ENCODE measurements at regions not wholly inside any gene's neighbourhood (a gene's known extent, or its start where the extent isn't known, plus 50 kb on each side); places are given as distances from the start of the nearest gene placed in this dataset.

- TF ChIP-seq ZNF207 (IDR thresholded peaks at IDR 0.05; ENCODE audit: borderline replicate concordance) (no peak), ZNF414 (CRISPR knock-in tag; IDR thresholded peaks at IDR 0.05) (no peak), ZNF816 (CRISPR knock-in tag; IDR thresholded peaks at IDR 0.05; ENCODE audit: borderline replicate concordance) (no peak), EHMT2 (IDR thresholded peaks at IDR 0.05; ENCODE audit: borderline replicate concordance, low read depth, low read length) (no peak), CBX5 (CRISPR knock-in tag; IDR thresholded peaks at IDR 0.05; ENCODE audit: borderline replicate concordance) (no peak), CTCF (CRISPR knock-in tag; IDR thresholded peaks at IDR 0.05) (no peak), ZNF547 (CRISPR knock-in tag; IDR thresholded peaks at IDR 0.05) (no peak), ZNF33B (CRISPR knock-in tag; IDR thresholded peaks at IDR 0.05) (no peak), KAT8 (CRISPR knock-in tag; IDR thresholded peaks at IDR 0.05) (no peak), ZNF432 (CRISPR knock-in tag; IDR thresholded peaks at IDR 0.05; ENCODE audit: borderline replicate concordance) (no peak), FOSL1 (CRISPR knock-in tag; IDR thresholded peaks at IDR 0.05; ENCODE audit: borderline replicate concordance) (no peak)
Observed at GRCh38 chr17:77456271-77456950, 315.6 kb downstream of the SEC14L1 start.

All from HepG2 (cell line).